HepG2 (cell line): ENCODE measurements at regions not wholly inside any gene's neighbourhood (a gene's known extent, or its start where the extent isn't known, plus 50 kb on each side); places are given as distances from the start of the nearest gene placed in this dataset.

Experiments used
- DMAP1 ChIP-seq: IDR thresholded peaks from 2 replicates; pipeline ENCODE4 v1.6.1; 2016
- EZH2 ChIP-seq: conservative IDR thresholded peaks from 2 replicates; pipeline ENCODE4 v1.6.1; 2012; ENCODE audit warnings: mild to moderate bottlenecking, low read depth, low read length, moderate library complexity
- FOXO1 ChIP-seq: sonication (generic); formaldehyde crosslinking; IDR thresholded peaks from 2 replicates; pipeline ENCODE4 v1.4.0; 2020; ENCODE audit warnings: missing genetic modification reagents
- KLF16 ChIP-seq, 2 experiments: sonication (generic) in 1 of 2; formaldehyde crosslinking in 1 of 2; IDR thresholded peaks; 2 replicates each; pipeline versions ENCODE4 v1.6.1 to v1.8.0; 2016 to 2023; ENCODE audit warnings: missing genetic modification reagents in 2 of 2, missing compliant biosample characterization in 1 of 2
- KMT2B ChIP-seq: IDR thresholded peaks from 2 replicates; pipeline ENCODE4 v1.6.1; 2016; ENCODE audit warnings: missing genetic modification reagents, missing compliant biosample characterization
- MTF1 ChIP-seq: sonication (generic); formaldehyde crosslinking; IDR thresholded peaks from 2 replicates; pipeline ENCODE4 v1.5.0; 2020; ENCODE audit warnings: missing genetic modification reagents
- PHF21A ChIP-seq: sonication (generic); formaldehyde crosslinking; IDR thresholded peaks from 2 replicates; pipeline ENCODE4 v1.5.0; 2020; ENCODE audit warnings: mild to moderate bottlenecking, missing genetic modification reagents
- RNF2 ChIP-seq: fragments of 450-650 bp; conservative IDR thresholded peaks from 2 replicates; pipeline ENCODE4 v1.6.1; 2016; ENCODE audit warnings: low read depth
- SCMH1 ChIP-seq: sonication (generic); formaldehyde crosslinking; IDR thresholded peaks from 2 replicates; pipeline ENCODE4 v1.9.0; 2021; ENCODE audit warnings: missing genetic modification reagents, mild to moderate bottlenecking, borderline replicate concordance
- TAF1 ChIP-seq: sonication (generic); formaldehyde crosslinking; IDR thresholded peaks from 2 replicates; pipeline ENCODE4 v1.4.0; 2020; ENCODE audit warnings: missing genetic modification reagents
- ZFP62 ChIP-seq: sonication (generic); formaldehyde crosslinking; IDR thresholded peaks from 2 replicates; pipeline ENCODE4 v1.4.0; 2020; ENCODE audit warnings: missing genetic modification reagents
- ZFP82 ChIP-seq: sonication (generic); formaldehyde crosslinking; IDR thresholded peaks from 2 replicates; pipeline ENCODE4 v1.5.1; 2020; ENCODE audit warnings: mild to moderate bottlenecking, missing genetic modification reagents, borderline replicate concordance
- ZNF33B ChIP-seq: sonication (generic); formaldehyde crosslinking; IDR thresholded peaks from 2 replicates; pipeline ENCODE4 v1.5.1; 2020; ENCODE audit warnings: mild to moderate bottlenecking, missing genetic modification reagents
- ZNF468 ChIP-seq: sonication (generic); formaldehyde crosslinking; IDR thresholded peaks from 2 replicates; pipeline ENCODE4 v1.8.0; 2022; ENCODE audit warnings: mild to moderate bottlenecking, moderate library complexity, missing genetic modification reagents
- ZNF563 ChIP-seq: sonication (generic); formaldehyde crosslinking; IDR thresholded peaks from 2 replicates; pipeline ENCODE4 v1.8.0; 2022; ENCODE audit warnings: mild to moderate bottlenecking, moderate library complexity, missing genetic modification reagents
- ZNF615 ChIP-seq: sonication (generic); formaldehyde crosslinking; IDR thresholded peaks from 2 replicates; pipeline ENCODE4 v1.5.0; 2020; ENCODE audit warnings: mild to moderate bottlenecking, missing genetic modification reagents, borderline replicate concordance
- ZNF7 ChIP-seq: IDR thresholded peaks from 2 replicates; pipeline ENCODE4 v1.6.1; 2016; ENCODE audit warnings: missing biosample characterization, missing genetic modification reagents
- ZNF766 ChIP-seq: sonication (generic); formaldehyde crosslinking; IDR thresholded peaks from 2 replicates; pipeline ENCODE4 v1.5.0; 2020; ENCODE audit warnings: missing genetic modification reagents, borderline replicate concordance
- TF ChIP-seq, protein P1 (sequence below): sonication (generic); formaldehyde crosslinking; IDR thresholded peaks from 2 replicates; pipeline ENCODE4 v1.9.0; 2021; ENCODE audit warnings: missing genetic modification reagents, mild to moderate bottlenecking, borderline replicate concordance
- TF ChIP-seq, protein P2 (sequence below): sonication (generic); formaldehyde crosslinking; IDR thresholded peaks from 2 replicates; pipeline ENCODE4 v1.8.0; 2022; ENCODE audit warnings: low read depth, missing genetic modification reagents
- TF ChIP-seq, protein P3 (sequence below): sonication (generic); formaldehyde crosslinking; IDR thresholded peaks from one replicate; pipeline ENCODE4 v1.5.1; 2020; ENCODE audit warnings: mild to moderate bottlenecking, missing genetic modification reagents; ENCODE audit errors: not compliant biosample characterization

DNA sequence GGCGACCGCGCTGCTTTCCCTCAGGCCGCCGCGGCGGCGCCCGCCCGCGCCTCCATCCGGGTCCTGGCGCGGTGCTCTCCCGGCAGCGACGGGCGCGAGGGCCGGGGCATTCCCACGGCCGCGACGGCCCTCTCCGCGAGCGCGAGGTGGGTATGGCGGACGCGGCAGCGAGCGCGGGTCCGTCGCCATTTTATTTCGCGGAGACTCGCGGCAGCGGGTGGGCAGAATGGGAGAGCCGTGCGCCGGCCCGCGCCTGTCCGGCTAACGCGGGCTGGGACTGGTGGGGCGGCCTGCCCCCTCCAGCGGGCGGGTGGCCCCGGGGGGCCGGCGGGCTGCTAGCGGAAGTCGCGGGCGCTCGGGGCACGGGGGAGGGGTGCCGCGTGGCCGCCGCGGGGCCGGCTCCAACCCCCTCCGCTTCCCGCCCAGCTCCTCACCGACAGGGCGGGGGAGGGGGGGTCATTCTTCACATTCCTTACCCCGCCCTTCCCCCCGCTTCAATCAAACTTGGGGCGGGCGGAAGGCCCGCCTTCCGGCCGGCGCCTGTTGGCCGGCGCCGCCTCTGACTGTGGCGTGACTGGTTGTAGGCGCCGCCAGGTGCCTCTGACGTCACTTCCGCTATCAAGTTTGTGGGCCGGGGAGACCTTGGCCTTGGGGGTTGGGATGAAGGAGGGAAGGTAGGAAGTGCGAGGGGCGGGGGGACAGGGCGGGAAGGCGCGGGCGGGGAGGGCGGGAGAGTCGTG, 82.1 kb downstream of the PTPDC1 start (continued):
- TF ChIP-seq, protein P1, sequence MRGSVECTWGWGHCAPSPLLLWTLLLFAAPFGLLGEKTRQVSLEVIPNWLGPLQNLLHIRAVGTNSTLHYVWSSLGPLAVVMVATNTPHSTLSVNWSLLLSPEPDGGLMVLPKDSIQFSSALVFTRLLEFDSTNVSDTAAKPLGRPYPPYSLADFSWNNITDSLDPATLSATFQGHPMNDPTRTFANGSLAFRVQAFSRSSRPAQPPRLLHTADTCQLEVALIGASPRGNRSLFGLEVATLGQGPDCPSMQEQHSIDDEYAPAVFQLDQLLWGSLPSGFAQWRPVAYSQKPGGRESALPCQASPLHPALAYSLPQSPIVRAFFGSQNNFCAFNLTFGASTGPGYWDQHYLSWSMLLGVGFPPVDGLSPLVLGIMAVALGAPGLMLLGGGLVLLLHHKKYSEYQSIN (CRISPR knock-in tag) = no peak
- TF ChIP-seq EZH2 = no peak
- TF ChIP-seq TAF1 (CRISPR knock-in tag) = peak; percentile 73
- TF ChIP-seq FOXO1 (CRISPR knock-in tag) = no peak
- no peak for TF ChIP-seq ZNF33B (CRISPR knock-in tag)
- TF ChIP-seq PHF21A (CRISPR knock-in tag) = peak; percentile 73; the same call in 1 of the 2 replicates
- no peak for TF ChIP-seq ZNF615
- TF ChIP-seq SCMH1 = no peak
- TF ChIP-seq ZNF7 (CRISPR knock-in tag) = no peak
- peak; percentile 84 for TF ChIP-seq DMAP1 (CRISPR knock-in tag)
- TF ChIP-seq KMT2B (CRISPR knock-in tag) = peak; percentile 60; the same call in 1 of the 2 replicates
- no peak for TF ChIP-seq ZFP62 (CRISPR knock-in tag)
- TF ChIP-seq, protein P2, sequence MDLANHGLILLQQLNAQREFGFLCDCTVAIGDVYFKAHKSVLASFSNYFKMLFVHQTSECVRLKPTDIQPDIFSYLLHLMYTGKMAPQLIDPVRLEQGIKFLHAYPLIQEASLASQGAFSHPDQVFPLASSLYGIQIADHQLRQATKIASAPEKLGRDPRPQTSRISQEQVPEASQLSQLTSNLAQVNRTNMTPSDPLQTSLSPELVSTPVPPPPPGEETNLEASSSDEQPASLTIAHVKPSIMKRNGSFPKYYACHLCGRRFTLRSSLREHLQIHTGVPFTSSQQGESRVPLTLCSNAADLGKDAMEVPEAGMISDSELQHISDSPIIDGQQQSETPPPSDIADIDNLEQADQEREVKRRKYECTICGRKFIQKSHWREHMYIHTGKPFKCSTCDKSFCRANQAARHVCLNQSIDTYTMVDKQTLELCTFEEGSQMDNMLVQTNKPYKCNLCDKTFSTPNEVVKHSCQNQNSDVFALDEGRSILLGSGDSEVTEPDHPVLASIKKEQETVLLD = peak; percentile 90
- peak; percentile 74 for TF ChIP-seq ZNF563 (CRISPR knock-in tag)
- TF ChIP-seq ZNF468 = peak; percentile 52; the same call in 1 of the 2 replicates
- TF ChIP-seq RNF2 = no peak; the same call in 1 of the 2 replicates
- TF ChIP-seq ZNF766 = no peak
- TF ChIP-seq MTF1 (CRISPR knock-in tag) = no peak
- peak in 1 of 2 experiments; percentile 15; a peak in 1 of 4 replicates for TF ChIP-seq KLF16 (CRISPR knock-in tag; IDR thresholded peaks at IDR 0.05)
- TF ChIP-seq, protein P3, sequence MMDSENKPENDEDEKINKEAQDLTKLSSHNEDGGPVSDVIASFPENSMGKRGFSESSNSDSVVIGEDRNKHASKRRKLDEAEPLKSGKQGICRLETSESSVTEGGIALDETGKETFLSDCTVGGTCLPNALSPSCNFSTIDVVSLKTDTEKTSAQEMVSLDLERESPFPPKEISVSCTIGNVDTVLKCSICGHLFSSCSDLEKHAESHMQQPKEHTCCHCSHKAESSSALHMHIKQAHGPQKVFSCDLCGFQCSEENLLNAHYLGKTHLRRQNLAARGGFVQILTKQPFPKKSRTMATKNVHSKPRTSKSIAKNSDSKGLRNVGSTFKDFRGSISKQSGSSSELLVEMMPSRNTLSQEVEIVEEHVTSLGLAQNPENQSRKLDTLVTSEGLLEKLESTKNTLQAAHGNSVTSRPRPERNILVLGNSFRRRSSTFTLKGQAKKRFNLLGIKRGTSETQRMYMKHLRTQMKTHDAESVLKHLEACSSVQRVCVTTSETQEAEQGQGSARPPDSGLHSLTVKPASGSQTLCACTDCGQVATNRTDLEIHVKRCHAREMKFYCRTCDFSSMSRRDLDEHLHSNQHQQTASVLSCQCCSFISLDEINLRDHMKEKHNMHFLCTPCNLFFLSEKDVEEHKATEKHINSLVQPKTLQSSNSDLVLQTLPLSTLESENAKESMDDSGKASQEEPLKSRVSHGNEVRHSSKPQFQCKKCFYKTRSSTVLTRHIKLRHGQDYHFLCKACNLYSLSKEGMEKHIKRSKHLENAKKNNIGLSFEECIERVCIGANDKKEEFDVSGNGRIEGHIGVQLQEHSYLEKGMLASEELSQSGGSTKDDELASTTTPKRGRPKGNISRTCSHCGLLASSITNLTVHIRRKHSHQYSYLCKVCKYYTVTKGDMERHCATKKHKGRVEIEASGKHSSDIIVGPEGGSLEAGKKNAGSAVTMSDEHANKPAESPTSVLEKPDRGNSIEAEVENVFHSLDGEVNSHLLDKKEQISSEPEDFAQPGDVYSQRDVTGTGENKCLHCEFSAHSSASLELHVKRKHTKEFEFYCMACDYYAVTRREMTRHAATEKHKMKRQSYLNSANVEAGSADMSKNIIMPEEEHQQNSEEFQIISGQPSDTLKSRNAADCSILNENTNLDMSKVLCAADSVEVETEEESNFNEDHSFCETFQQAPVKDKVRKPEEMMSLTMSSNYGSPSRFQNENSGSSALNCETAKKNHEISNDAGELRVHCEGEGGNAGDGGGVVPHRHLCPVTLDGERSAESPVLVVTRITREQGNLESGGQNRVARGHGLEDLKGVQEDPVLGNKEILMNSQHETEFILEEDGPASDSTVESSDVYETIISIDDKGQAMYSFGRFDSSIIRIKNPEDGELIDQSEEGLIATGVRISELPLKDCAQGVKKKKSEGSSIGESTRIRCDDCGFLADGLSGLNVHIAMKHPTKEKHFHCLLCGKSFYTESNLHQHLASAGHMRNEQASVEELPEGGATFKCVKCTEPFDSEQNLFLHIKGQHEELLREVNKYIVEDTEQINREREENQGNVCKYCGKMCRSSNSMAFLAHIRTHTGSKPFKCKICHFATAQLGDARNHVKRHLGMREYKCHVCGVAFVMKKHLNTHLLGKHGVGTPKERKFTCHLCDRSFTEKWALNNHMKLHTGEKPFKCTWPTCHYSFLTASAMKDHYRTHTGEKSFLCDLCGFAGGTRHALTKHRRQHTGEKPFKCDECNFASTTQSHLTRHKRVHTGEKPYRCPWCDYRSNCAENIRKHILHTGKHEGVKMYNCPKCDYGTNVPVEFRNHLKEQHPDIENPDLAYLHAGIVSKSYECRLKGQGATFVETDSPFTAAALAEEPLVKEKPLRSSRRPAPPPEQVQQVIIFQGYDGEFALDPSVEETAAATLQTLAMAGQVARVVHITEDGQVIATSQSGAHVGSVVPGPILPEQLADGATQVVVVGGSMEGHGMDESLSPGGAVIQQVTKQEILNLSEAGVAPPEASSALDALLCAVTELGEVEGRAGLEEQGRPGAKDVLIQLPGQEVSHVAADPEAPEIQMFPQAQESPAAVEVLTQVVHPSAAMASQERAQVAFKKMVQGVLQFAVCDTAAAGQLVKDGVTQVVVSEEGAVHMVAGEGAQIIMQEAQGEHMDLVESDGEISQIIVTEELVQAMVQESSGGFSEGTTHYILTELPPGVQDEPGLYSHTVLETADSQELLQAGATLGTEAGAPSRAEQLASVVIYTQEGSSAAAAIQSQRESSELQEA (CRISPR knock-in tag) = no peak
- TF ChIP-seq ZFP82 (CRISPR knock-in tag) = 0 out of 2 replicates have a peak, but pooled peaks have one; percentile 57
